GM12891 (cell line): ENCODE measurements at regions not wholly inside any gene's neighbourhood (a gene's known extent, or its start where the extent isn't known, plus 50 kb on each side); places are given as distances from the start of the nearest gene placed in this dataset.

ENCODE experiments used
- PAX5 ChIP-seq: IDR thresholded peaks from 2 replicates; pipeline ENCODE4 v1.6.1; 2011; ENCODE audit warnings: low read length, moderate library complexity, mild to moderate bottlenecking; ENCODE audit not compliant: insufficient read depth, severe bottlenecking
- POLR2A ChIP-seq: IDR thresholded peaks from 2 replicates; pipeline ENCODE4 v1.6.1; 2011; ENCODE audit warnings: low read depth, low read length, control low read depth
- POLR2AphosphoS5 ChIP-seq: IDR thresholded peaks from 2 replicates; pipeline ENCODE4 v1.6.1; 2011; ENCODE audit warnings: low read depth, low read length, control low read depth
- POU2F2 ChIP-seq: IDR thresholded peaks from 2 replicates; pipeline ENCODE4 v1.6.1; 2011; ENCODE audit warnings: low read depth, mild to moderate bottlenecking, control low read depth, low read length, moderate library complexity
- SPI1 ChIP-seq: IDR thresholded peaks from 2 replicates; pipeline ENCODE4 v1.6.1; 2011; ENCODE audit warnings: low read depth, low read length, control low read depth
- TAF1 ChIP-seq: IDR thresholded peaks from 2 replicates; pipeline ENCODE4 v1.6.1; 2011; ENCODE audit warnings: low read depth, low read length, control low read depth

DNA sequence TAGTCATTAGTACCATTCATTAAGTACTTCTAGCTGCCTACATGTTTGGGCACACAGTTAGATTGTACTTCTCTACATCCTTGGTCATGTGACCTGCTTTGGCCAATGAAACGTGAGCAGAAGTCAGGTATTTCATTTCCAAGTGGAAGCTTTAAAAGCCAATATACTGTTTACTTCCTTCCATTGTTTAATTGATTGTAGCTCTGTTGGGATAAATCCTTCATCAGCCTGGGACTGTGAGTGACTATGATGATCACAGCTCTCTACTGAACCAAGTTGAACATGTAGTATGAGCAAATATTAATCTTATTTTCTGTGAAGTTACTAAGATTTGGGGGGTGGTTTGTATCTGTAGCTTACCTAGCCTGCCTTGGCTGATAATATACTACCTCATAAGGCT, 116.5 kb upstream of the ROPN1 start:
- TF ChIP-seq POLR2AphosphoS5 (no peak), POLR2A (no peak), TAF1 (no peak), SPI1 (no peak), POU2F2 (no peak), PAX5 (no peak)
